ENCODE measurements at regions not wholly inside any gene's neighbourhood (a gene's known extent, or its start where the extent isn't known, plus 50 kb on each side); places are given as distances from the start of the nearest gene placed in this dataset.

DNA sequence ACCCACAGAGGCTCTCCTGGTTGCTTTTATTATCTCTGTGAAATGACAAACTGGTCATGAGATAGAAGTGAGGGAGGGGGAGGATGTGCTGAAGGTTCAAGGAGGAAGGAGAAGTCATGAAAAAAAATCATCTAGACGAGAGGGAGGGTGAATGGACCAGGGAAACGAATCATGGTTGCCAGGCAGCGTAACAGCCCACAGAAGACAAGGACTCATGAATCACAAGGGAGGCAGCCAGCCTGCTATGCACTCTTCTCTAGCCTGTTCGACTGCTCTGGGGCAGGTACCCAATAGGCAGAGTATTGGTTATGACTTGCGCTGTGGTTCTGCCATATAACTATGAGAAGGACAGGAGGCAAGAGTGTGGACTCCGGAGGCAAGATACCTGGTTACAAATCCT, 475.2 kb downstream of the CDK5RAP2 start:
- Mint-ChIP-seq H3K27ac (no peak overlapping the region), H3K9me3 (no peaks in the 10 kb centered on the region), H3K4me1 (ENCODE audit: low read depth) (no peaks in the 10 kb centered on the region), H3K27me3 (no peaks in the 10 kb centered on the region), H3K36me3 (ENCODE audit: low read depth) (no peaks in the 10 kb centered on the region), H3K4me3 (no peak overlapping the region)
- intact Hi-C loops (cut with micrococcal nuclease) = no loop called here

GRCh38 chr9:120100595-120100994, 479.4 kb downstream of the CDK5RAP2 start:
- no peaks in the 10 kb centered on the region for H3K4me1 Mint-ChIP-seq (ENCODE audit: low read depth)
- no peaks in the 10 kb centered on the region for H3K27me3 Mint-ChIP-seq
- H3K27ac Mint-ChIP-seq = no peak overlapping the region
- intact Hi-C loops (cut with micrococcal nuclease) = no loop called here
- no peaks in the 10 kb centered on the region for H3K36me3 Mint-ChIP-seq (ENCODE audit: low read depth)
- H3K9me3 Mint-ChIP-seq = no peaks in the 10 kb centered on the region
- H3K4me3 Mint-ChIP-seq = no peak overlapping the region

- Mint-ChIP-seq H3K4me1 (ENCODE audit: low read depth) (no peaks in the 10 kb centered on the region), H3K9me3 (no peaks in the 10 kb centered on the region), H3K4me3 (no peak overlapping the region), H3K36me3 (ENCODE audit: low read depth) (no peaks in the 10 kb centered on the region), H3K27me3 (no peaks in the 10 kb centered on the region), H3K27ac (no peak overlapping the region)
- intact Hi-C loops (cut with micrococcal nuclease) = no loop called here
These were observed 480.9 kb downstream of the CDK5RAP2 start for GRCh38 chr9:120099065-120099464.

- intact Hi-C loops (cut with micrococcal nuclease) = no loop called here
- no peak overlapping the region for H3K4me3 Mint-ChIP-seq
- no peak overlapping the region for H3K27ac Mint-ChIP-seq
- no peaks in the 10 kb centered on the region for H3K4me1 Mint-ChIP-seq (ENCODE audit: low read depth)
- no peaks in the 10 kb centered on the region for H3K36me3 Mint-ChIP-seq (ENCODE audit: low read depth)
- no peaks in the 10 kb centered on the region for H3K27me3 Mint-ChIP-seq
- no peaks in the 10 kb centered on the region for H3K9me3 Mint-ChIP-seq
These were observed 481.4 kb downstream of the CDK5RAP2 start for GRCh38 chr9:120098584-120098983.

DNA sequence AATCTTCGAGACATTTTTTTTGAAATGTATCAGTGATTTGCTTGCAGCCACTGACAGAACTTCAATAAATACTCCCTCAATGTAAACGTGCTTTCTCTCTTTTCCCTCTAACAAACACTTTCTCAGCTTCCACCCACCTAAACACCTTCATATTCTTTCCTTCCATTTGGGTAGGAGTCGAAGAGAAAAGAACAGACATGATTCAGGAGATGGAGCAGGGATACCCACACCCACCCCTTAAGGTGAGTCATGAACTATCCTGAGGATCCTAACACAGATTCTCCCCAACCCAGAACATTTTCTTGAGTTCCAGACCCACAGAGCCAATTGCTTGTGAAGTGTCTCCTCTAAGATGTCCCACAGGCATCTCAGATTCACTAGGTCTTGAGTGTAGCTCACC, 488.8 kb downstream of the CDK5RAP2 start:
- Mint-ChIP-seq H3K27ac (no peak overlapping the region), H3K36me3 (ENCODE audit: low read depth) (no peaks in the 10 kb centered on the region), H3K4me1 (ENCODE audit: low read depth) (no peaks in the 10 kb centered on the region), H3K27me3 (no peaks in the 10 kb centered on the region), H3K9me3 (peaks cover 7% of the 10 kb centered on the region), H3K4me3 (no peak overlapping the region)
- intact Hi-C loops (cut with micrococcal nuclease) = no loop called here

DNA sequence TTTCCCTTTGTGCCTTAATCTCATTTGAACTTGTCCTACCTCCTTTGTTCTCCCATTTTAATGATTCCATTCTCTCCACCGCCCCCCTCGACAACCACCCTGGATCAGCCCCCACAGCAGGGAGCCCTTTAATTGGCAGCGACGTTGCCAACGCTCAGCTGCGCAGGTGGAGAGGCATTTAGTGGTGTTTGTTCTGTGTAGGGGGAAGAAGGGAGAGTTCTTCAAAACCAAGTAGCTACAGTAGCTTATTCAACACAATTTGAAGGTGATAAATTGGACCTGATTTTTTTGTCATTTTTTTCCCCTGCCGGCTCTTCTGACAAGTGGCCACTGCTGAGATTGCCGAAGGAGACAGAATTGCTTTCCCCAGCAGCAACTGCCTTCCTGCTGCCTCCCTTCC, 499.1 kb downstream of the CDK5RAP2 start:
- Mint-ChIP-seq H3K36me3 (ENCODE audit: low read depth) (no peaks in the 10 kb centered on the region), H3K4me1 (ENCODE audit: low read depth) (no peaks in the 10 kb centered on the region), H3K4me3 (no peak overlapping the region), H3K27ac (no peak overlapping the region), H3K9me3 (peaks cover 20% of the 10 kb centered on the region), H3K27me3 (no peaks in the 10 kb centered on the region)
- intact Hi-C loops (cut with micrococcal nuclease) = no loop called here

GRCh38 chr9:120078112-120078511, 501.9 kb downstream of the CDK5RAP2 start:
- no peak overlapping the region for H3K27ac Mint-ChIP-seq
- no peaks in the 10 kb centered on the region for H3K36me3 Mint-ChIP-seq (ENCODE audit: low read depth)
- H3K9me3 Mint-ChIP-seq = no peaks in the 10 kb centered on the region
- intact Hi-C loops (cut with micrococcal nuclease) = no loop called here
- no peak overlapping the region for H3K4me3 Mint-ChIP-seq
- no peaks in the 10 kb centered on the region for H3K27me3 Mint-ChIP-seq
- no peaks in the 10 kb centered on the region for H3K4me1 Mint-ChIP-seq (ENCODE audit: low read depth)

GRCh38 chr9:120071760-120072159, 508.2 kb downstream of the CDK5RAP2 start:
- intact Hi-C loops (cut with micrococcal nuclease) = no loop called here
- Mint-ChIP-seq H3K27ac (no peak overlapping the region), H3K36me3 (ENCODE audit: low read depth) (no peaks in the 10 kb centered on the region), H3K4me1 (ENCODE audit: low read depth) (no peaks in the 10 kb centered on the region), H3K27me3 (no peaks in the 10 kb centered on the region), H3K4me3 (no peak overlapping the region), H3K9me3 (no peaks in the 10 kb centered on the region)

GRCh38 chr9:120066315-120066714, 513.7 kb downstream of the CDK5RAP2 start:
- no peaks in the 10 kb centered on the region for H3K4me1 Mint-ChIP-seq (ENCODE audit: low read depth)
- H3K9me3 Mint-ChIP-seq = no peaks in the 10 kb centered on the region
- no peaks in the 10 kb centered on the region for H3K36me3 Mint-ChIP-seq (ENCODE audit: low read depth)
- intact Hi-C loops (cut with micrococcal nuclease) = no loop called here
- H3K4me3 Mint-ChIP-seq = no peak overlapping the region
- H3K27me3 Mint-ChIP-seq = no peaks in the 10 kb centered on the region
- H3K27ac Mint-ChIP-seq = no peak overlapping the region

DNA sequence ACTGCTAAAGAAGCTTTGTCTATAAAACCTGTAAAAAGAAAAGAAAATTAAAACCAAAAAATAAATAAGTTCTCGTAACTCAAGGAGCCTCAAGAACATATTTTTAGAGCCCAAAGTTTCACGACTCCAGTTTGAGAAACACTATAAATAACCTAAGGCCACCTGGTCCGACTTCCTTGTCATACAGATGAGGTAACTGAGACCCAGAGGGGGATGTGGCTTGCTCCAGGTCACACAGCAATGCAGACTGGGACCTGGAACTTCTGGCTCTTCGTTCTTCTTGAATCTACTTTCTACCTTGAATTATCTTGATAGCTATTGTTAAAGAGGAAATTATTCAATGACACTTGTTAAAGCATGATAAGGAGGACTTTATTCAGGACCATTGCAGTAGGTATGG, 514.8 kb downstream of the CDK5RAP2 start:
- H3K36me3 Mint-ChIP-seq (ENCODE audit: low read depth) = no peaks in the 10 kb centered on the region
- intact Hi-C loops (cut with micrococcal nuclease) = no loop called here
- no peak overlapping the region for H3K27ac Mint-ChIP-seq
- H3K4me1 Mint-ChIP-seq (ENCODE audit: low read depth) = no peaks in the 10 kb centered on the region
- no peaks in the 10 kb centered on the region for H3K27me3 Mint-ChIP-seq
- no peaks in the 10 kb centered on the region for H3K9me3 Mint-ChIP-seq
- no peak overlapping the region for H3K4me3 Mint-ChIP-seq

- intact Hi-C loops (cut with micrococcal nuclease) = no loop called here
- Mint-ChIP-seq H3K27ac (no peak overlapping the region), H3K36me3 (ENCODE audit: low read depth) (no peaks in the 10 kb centered on the region), H3K4me1 (ENCODE audit: low read depth) (no peaks in the 10 kb centered on the region), H3K27me3 (no peaks in the 10 kb centered on the region), H3K9me3 (no peaks in the 10 kb centered on the region), H3K4me3 (no peak overlapping the region)
These were observed 535.0 kb downstream of the CDK5RAP2 start for GRCh38 chr9:120045011-120045410.

- no peak overlapping the region for H3K27ac Mint-ChIP-seq
- intact Hi-C loops (cut with micrococcal nuclease) = no loop called here
- no peaks in the 10 kb centered on the region for H3K36me3 Mint-ChIP-seq (ENCODE audit: low read depth)
- H3K4me3 Mint-ChIP-seq = no peak overlapping the region
- H3K4me1 Mint-ChIP-seq (ENCODE audit: low read depth) = no peaks in the 10 kb centered on the region
- H3K9me3 Mint-ChIP-seq = no peaks in the 10 kb centered on the region
- H3K27me3 Mint-ChIP-seq = no peaks in the 10 kb centered on the region
These were observed 536.5 kb downstream of the CDK5RAP2 start for GRCh38 chr9:120043448-120043847.

- Mint-ChIP-seq H3K4me3 (no peak overlapping the region), H3K4me1 (ENCODE audit: low read depth) (no peaks in the 10 kb centered on the region), H3K27ac (no peak overlapping the region), H3K9me3 (no peaks in the 10 kb centered on the region), H3K36me3 (ENCODE audit: low read depth) (no peaks in the 10 kb centered on the region), H3K27me3 (no peaks in the 10 kb centered on the region)
- intact Hi-C loops (cut with micrococcal nuclease) = no loop called here
These were observed 539.1 kb downstream of the CDK5RAP2 start for GRCh38 chr9:120040896-120041295.

- Mint-ChIP-seq H3K36me3 (ENCODE audit: low read depth) (no peaks in the 10 kb centered on the region), H3K27ac (no peak overlapping the region), H3K9me3 (no peaks in the 10 kb centered on the region), H3K4me1 (ENCODE audit: low read depth) (no peaks in the 10 kb centered on the region), H3K4me3 (no peak overlapping the region), H3K27me3 (no peaks in the 10 kb centered on the region)
- intact Hi-C loops (cut with micrococcal nuclease) = no loop called here
These were observed 541.6 kb downstream of the CDK5RAP2 start for GRCh38 chr9:120038342-120038741.

GRCh38 chr9:120032639-120033038, 547.3 kb downstream of the CDK5RAP2 start:
- Mint-ChIP-seq H3K27ac (no peak overlapping the region), H3K4me3 (no peak overlapping the region), H3K27me3 (no peaks in the 10 kb centered on the region), H3K4me1 (ENCODE audit: low read depth) (no peaks in the 10 kb centered on the region), H3K36me3 (ENCODE audit: low read depth) (no peaks in the 10 kb centered on the region), H3K9me3 (no peaks in the 10 kb centered on the region)
- intact Hi-C loops (cut with micrococcal nuclease) = no loop called here

DNA sequence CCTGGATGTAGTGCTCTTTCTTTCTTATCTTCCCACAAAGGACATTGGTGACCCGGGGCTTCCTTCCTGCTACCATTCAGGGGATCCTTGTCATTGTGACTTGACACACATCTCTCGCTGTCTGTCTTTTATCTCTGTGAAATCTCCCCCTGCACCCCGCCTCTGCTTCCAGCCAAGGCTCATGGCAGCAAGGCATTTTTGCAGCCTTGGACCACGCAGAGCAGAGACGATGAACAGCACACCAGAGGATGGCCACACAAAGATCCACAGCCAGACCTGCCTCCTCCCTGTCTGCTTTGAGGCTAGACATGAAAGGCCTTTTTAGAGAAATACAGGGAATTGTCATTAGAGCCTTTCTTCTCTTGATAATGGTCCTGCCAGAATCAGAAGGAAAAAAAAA, 549.1 kb downstream of the CDK5RAP2 start:
- no peaks in the 10 kb centered on the region for H3K4me1 Mint-ChIP-seq (ENCODE audit: low read depth)
- no peak overlapping the region for H3K4me3 Mint-ChIP-seq
- no peak overlapping the region for H3K27ac Mint-ChIP-seq
- no peaks in the 10 kb centered on the region for H3K9me3 Mint-ChIP-seq
- intact Hi-C loops (cut with micrococcal nuclease) = no loop called here
- no peaks in the 10 kb centered on the region for H3K36me3 Mint-ChIP-seq (ENCODE audit: low read depth)
- no peaks in the 10 kb centered on the region for H3K27me3 Mint-ChIP-seq
